ENCODE measurements at regions not wholly inside any gene's neighbourhood (a gene's known extent, or its start where the extent isn't known, plus 50 kb on each side); places are given as distances from the start of the nearest gene placed in this dataset.

DNA sequence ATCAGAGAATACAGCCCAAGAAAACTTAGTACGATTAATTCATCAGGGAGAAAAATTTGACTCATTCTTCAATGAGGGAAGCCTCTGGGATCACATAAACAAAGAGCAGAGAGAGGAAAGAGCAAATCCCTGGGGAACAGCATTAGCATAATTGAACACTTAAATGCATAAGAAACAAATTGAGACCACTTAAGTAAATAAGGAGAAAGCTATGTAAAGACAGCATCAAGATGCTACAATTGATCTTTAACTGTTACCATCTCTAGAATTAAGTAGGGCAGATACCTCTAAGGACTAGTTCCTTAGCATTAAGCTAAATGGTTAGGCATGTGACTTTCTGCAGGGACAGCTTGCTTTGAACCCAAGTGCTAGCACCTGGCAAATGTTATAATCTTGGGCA lies 265.1 kb upstream of the NEGR1 start:
- TF ChIP-seq, protein P1, sequence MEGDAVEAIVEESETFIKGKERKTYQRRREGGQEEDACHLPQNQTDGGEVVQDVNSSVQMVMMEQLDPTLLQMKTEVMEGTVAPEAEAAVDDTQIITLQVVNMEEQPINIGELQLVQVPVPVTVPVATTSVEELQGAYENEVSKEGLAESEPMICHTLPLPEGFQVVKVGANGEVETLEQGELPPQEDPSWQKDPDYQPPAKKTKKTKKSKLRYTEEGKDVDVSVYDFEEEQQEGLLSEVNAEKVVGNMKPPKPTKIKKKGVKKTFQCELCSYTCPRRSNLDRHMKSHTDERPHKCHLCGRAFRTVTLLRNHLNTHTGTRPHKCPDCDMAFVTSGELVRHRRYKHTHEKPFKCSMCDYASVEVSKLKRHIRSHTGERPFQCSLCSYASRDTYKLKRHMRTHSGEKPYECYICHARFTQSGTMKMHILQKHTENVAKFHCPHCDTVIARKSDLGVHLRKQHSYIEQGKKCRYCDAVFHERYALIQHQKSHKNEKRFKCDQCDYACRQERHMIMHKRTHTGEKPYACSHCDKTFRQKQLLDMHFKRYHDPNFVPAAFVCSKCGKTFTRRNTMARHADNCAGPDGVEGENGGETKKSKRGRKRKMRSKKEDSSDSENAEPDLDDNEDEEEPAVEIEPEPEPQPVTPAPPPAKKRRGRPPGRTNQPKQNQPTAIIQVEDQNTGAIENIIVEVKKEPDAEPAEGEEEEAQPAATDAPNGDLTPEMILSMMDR (IDR thresholded peaks at IDR 0.05; ENCODE audit: unreplicated experiment in 3 of 3) = no peak
- H3K27ac Mint-ChIP-seq = no peak overlapping the region
- H3K27me3 Mint-ChIP-seq (ENCODE audit: low read depth) = no peaks in the 10 kb centered on the region
- no peak overlapping the region for H3K4me3 Mint-ChIP-seq
- H3K36me3 Mint-ChIP-seq (ENCODE audit: low read depth) = no peaks in the 10 kb centered on the region
- H3K9me3 Mint-ChIP-seq = no peaks in the 10 kb centered on the region
- H3K4me1 Mint-ChIP-seq = no peaks in the 10 kb centered on the region

DNA sequence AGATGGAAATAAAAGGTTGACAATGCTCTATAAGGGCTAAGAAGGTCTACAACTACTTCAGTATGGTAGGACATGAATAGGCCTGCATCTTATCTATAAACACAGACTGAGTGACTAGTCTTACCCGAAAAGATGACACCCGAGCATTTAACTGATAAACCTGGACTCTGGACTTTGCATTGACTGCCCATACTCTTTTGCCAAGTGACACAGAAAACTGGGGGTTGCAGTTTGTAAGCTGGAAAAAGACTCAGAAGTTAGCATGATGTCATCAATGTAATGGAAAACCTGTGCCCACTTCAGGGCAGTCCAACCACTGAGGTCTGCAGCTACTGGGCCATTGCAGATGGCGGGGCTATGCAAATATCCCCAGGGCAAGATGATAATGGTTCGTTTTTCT lies 258.3 kb upstream of the NEGR1 start:
- TF ChIP-seq, protein P1 (IDR thresholded peaks at IDR 0.05; ENCODE audit: unreplicated experiment in 3 of 3) = no peak
- no peak overlapping the region for H3K27ac Mint-ChIP-seq
- H3K9me3 Mint-ChIP-seq = no peaks in the 10 kb centered on the region
- H3K4me1 Mint-ChIP-seq = no peaks in the 10 kb centered on the region
- no peak overlapping the region for H3K4me3 Mint-ChIP-seq
- H3K27me3 Mint-ChIP-seq (ENCODE audit: low read depth) = no peaks in the 10 kb centered on the region
- H3K36me3 Mint-ChIP-seq (ENCODE audit: low read depth) = no peaks in the 10 kb centered on the region

DNA sequence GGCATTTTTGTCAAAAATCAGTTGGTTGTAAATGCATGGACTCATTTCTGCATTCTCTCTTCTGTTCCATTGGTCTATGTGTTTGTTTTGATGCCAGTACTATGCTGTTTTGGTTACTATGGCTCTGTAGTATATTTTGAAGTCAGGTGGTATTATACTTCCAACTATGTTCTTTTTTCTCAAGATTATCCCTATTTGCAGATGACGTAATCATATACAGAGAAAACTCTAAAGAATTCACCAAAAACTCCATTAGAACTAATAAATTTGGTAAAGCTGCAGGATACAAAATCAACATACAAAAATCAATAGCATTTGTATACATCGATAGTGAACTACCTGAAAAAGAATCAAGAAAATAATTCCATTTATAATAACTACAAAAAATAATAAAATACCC lies 253.1 kb upstream of the NEGR1 start:
- no peaks in the 10 kb centered on the region for H3K9me3 Mint-ChIP-seq
- no peak overlapping the region for H3K4me3 Mint-ChIP-seq
- H3K27ac Mint-ChIP-seq = no peak overlapping the region
- H3K4me1 Mint-ChIP-seq = no peaks in the 10 kb centered on the region
- no peaks in the 10 kb centered on the region for H3K36me3 Mint-ChIP-seq (ENCODE audit: low read depth)
- H3K27me3 Mint-ChIP-seq (ENCODE audit: low read depth) = no peaks in the 10 kb centered on the region
- TF ChIP-seq, protein P1 (IDR thresholded peaks at IDR 0.05; ENCODE audit: unreplicated experiment in 3 of 3) = no peak

DNA sequence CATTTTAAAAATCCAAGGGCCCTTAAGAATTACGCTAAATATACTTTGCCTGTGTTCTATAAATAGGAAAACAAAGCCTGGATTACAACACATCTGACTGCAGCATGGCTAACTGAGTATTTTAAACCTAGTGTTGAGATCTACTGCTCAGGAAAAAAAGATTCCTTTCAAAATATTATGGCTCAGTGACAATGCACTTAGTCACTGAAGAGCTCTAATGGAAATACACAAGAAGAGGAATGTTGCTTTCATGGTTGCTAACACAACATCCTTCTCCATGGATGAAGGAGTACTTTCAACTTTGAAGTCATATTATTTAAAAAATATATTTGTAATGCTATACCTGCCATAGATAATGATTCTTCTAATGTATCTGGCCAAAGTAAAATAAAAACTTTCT lies 248.3 kb upstream of the NEGR1 start:
- no peak overlapping the region for H3K4me3 Mint-ChIP-seq
- peaks cover 5% of the 10 kb centered on the region for H3K9me3 Mint-ChIP-seq
- no peaks in the 10 kb centered on the region for H3K27me3 Mint-ChIP-seq (ENCODE audit: low read depth)
- no peak overlapping the region for H3K27ac Mint-ChIP-seq
- H3K36me3 Mint-ChIP-seq (ENCODE audit: low read depth) = no peaks in the 10 kb centered on the region
- TF ChIP-seq, protein P1 (IDR thresholded peaks at IDR 0.05; ENCODE audit: unreplicated experiment in 3 of 3) = no peak
- no peaks in the 10 kb centered on the region for H3K4me1 Mint-ChIP-seq

DNA sequence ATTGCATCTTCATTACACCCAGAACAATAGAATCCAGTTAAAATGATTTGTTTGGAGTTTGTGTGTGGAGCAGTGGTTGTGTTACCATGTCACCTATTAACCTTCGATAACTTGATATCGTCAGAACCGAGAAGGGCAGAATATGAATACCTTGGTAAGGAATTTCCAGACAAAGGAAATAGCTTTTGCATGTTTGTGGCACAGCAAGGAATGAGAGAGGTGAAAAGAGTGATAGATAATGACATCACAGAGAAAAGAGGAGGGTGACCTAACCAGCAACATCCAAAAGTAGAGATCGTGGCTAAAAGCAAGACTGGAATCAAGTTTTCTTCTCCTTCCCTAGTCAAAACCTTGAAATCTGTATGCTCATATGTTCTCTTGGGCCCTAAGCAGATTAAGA lies 244.6 kb upstream of the NEGR1 start:
- TF ChIP-seq, protein P1 (IDR thresholded peaks at IDR 0.05; ENCODE audit: unreplicated experiment in 3 of 3) = no peak
- no peaks in the 10 kb centered on the region for H3K27me3 Mint-ChIP-seq (ENCODE audit: low read depth)
- H3K4me1 Mint-ChIP-seq = no peaks in the 10 kb centered on the region
- H3K9me3 Mint-ChIP-seq = peaks cover 5% of the 10 kb centered on the region
- H3K4me3 Mint-ChIP-seq = no peak overlapping the region
- no peaks in the 10 kb centered on the region for H3K36me3 Mint-ChIP-seq (ENCODE audit: low read depth)
- H3K27ac Mint-ChIP-seq = no peak overlapping the region

DNA sequence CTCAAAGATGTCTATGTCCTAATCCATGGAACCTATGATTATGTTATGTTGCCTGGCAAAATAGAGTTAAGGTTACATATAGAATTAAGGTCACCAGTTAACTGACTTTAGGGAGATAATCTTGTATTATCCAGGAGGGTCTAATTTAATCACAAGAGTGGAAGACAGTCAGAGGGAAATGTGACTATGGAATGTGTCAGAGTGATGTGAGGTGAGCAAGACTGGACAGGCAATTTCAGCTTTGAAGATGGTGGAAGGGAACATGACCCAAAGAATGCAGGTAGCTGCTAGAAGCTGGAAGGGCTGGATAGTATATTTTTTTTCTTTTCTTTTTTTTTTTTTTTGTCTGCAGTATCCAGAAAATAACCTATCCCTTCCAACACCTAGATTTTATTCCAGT lies 241.7 kb upstream of the NEGR1 start:
- no peaks in the 10 kb centered on the region for H3K27me3 Mint-ChIP-seq (ENCODE audit: low read depth)
- TF ChIP-seq, protein P1 (IDR thresholded peaks at IDR 0.05; ENCODE audit: unreplicated experiment in 3 of 3) = no peak
- H3K9me3 Mint-ChIP-seq = no peaks in the 10 kb centered on the region
- H3K36me3 Mint-ChIP-seq (ENCODE audit: low read depth) = no peaks in the 10 kb centered on the region
- H3K4me3 Mint-ChIP-seq = no peak overlapping the region
- H3K27ac Mint-ChIP-seq = no peak overlapping the region
- H3K4me1 Mint-ChIP-seq = no peaks in the 10 kb centered on the region

All from nephron (organoid).